Heart left ventricle (tissue), 16 donors: ENCODE measurements at regions not wholly inside any gene's neighbourhood (a gene's known extent, or its start where the extent isn't known, plus 50 kb on each side); places are given as distances from the start of the nearest gene placed in this dataset.
"Not testable (repeated sequence)": the region's sequence is repeated elsewhere in the genome, so short reads cannot be mapped to it uniquely, and the experiment has no call there.

Experiments
- ATAC-seq, 4 donors: fragments of 200-7000 bp; cut with Tn5 transposase; one replicate each; pipeline ENCODE4 v1.9.1; 2020 to 2022; ENCODE audit warnings: moderate library complexity in 4 of 4, mild to moderate bottlenecking in 3 of 4, moderate number of reproducible peaks in 1 of 4
- DNase-seq, 5 donors: peaks; one replicate each; pipeline ENCODE4 v3.0.0-alpha.2; 2020
- H3K27ac ChIP-seq, 12 donors: fragments of 200-600 bp; sonication (generic) in 4 of 12; one replicate each; pipeline versions ENCODE4 v1.5.0 to v1.8.0; 2016 to 2022; ENCODE audit warnings: mild to moderate bottlenecking in 2 of 12
- H3K27me3 ChIP-seq, 9 donors: fragments of 200-600 bp; sonication (generic) in 2 of 9; one replicate each; pipeline versions ENCODE4 v1.5.1 to v1.8.0; 2016 to 2022; ENCODE audit warnings: mild to moderate bottlenecking in 3 of 9
- H3K36me3 ChIP-seq, 9 donors: fragments of 200-600 bp; sonication (generic) in 2 of 9; one replicate each; pipeline versions ENCODE4 v1.5.0 to v1.8.0; 2018 to 2022; ENCODE audit warnings: mild to moderate bottlenecking in 2 of 9
- H3K4me1 ChIP-seq, 12 donors: fragments of 200-600 bp; sonication (generic) in 4 of 12; one replicate each; pipeline versions ENCODE4 v1.5.0 to v1.8.0; 2016 to 2022; ENCODE audit warnings: mild to moderate bottlenecking in 3 of 12
- H3K4me3 ChIP-seq, 12 donors: fragments of 200-600 bp; sonication (generic) in 4 of 12; one replicate each; pipeline versions ENCODE4 v1.5.0 to v1.8.0; 2017 to 2022; ENCODE audit warnings: mild to moderate bottlenecking in 9 of 12, moderate library complexity in 4 of 12
- H3K9me3 ChIP-seq, 12 donors: fragments of 200-600 bp; sonication (generic) in 4 of 12; one replicate each; pipeline versions ENCODE4 v1.5.0 to v1.8.0; 2016 to 2022; ENCODE audit warnings: mild to moderate bottlenecking in 1 of 12
- POLR2A ChIP-seq, 2 donors: fragments of 450-650 bp; IDR thresholded peaks; one replicate each; pipeline ENCODE4 v1.6.1; 2017; ENCODE audit warnings: antibody characterized with exemption in 2 of 2, mild to moderate bottlenecking in 2 of 2, moderate library complexity in 2 of 2
- WGBS, 4 donors: extraction: QIAGEN DNeasy Blood & Tissue Kit in 2 of 4; methylation state at CpG; one replicate each; pipeline versions ENCODE4 v1.1.5 to v1.1.7; 2013 to 2018; 5-methylcytosine and 5-hydroxymethylcytosine counted together
- intact Hi-C, 10 donors: fragments of 100-400 bp; cut with DNase I; formaldehyde crosslinking; loops; one replicate each; pipeline versions ENCODE4 v1.11.1 to v1.14.2; 2022
- TF ChIP-seq, protein P1 (sequence below), 12 donors: fragments of 200-600 bp; sonication (generic) in 4 of 12; IDR thresholded peaks; one replicate each; pipeline versions ENCODE4 v1.5.0 to v1.8.0; 2018 to 2022; ENCODE audit warnings: antibody characterized with exemption in 12 of 12, mild to moderate bottlenecking in 5 of 12
- donor health status: ischemic (EF 13 %, LVEDD 7.1; RV severe dilation, severe dysfunction).
- donor health status: healthy with polysubstance abuse.
- donor health status: DM: no; HTN: yes; CAD: no.
- donor health status: DM: no; HTN: no; CAD: no.
- donor health status: ischemic (EF 25% LVEDD 6.9; RV normal size, moderate dysfunction).
- donor health status: ischemic (EF 25% LVEDD 5.7; RV mildly dilated, moderate dysfunction).
- donor health status: healthy.
- donor health status: DM: yes; HTN: yes; CAD: no.
- donor health status: ischemic (EF 35%, LVEDD 5.7; RV mildly dilated, moderate dysfunction).
- donor health status: nonischemic (EF 11% LVEDD 7.7; RV severe dilation, severe dysfunction).
- donor health status: DM: yes; HTN: yes; CAD: no.
- donor health status: PGD.
- donor health status: ischemic (EF 29% LVEDD 5.4; RV normal size, mild dysfunction).
- donor health status: nonischemic (EF 23%, LVEDD 6.1; RV moderate dilation, normal function).

DNA sequence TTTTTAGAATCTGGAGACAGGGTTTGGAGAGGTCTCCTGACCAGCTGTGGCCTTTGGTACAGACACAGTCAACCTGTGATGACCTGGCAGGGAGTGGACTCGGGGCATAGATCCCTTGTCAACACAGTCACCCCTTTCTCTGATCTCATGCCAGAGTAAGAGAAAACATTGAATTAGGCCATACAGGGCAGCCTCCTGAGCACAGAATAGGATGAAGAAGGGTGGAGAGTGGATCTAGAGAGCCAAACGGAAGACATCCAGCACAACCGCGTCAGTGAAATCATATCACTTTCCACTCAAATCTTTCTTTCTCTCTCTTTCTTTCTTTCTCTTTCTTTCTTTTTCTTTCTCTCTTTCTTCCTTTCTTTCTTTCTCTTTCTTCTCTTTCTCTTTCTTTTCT, 145.9 kb upstream of the TBX3 start:
- intact Hi-C loops = no loop called here
- TF ChIP-seq, protein P1, sequence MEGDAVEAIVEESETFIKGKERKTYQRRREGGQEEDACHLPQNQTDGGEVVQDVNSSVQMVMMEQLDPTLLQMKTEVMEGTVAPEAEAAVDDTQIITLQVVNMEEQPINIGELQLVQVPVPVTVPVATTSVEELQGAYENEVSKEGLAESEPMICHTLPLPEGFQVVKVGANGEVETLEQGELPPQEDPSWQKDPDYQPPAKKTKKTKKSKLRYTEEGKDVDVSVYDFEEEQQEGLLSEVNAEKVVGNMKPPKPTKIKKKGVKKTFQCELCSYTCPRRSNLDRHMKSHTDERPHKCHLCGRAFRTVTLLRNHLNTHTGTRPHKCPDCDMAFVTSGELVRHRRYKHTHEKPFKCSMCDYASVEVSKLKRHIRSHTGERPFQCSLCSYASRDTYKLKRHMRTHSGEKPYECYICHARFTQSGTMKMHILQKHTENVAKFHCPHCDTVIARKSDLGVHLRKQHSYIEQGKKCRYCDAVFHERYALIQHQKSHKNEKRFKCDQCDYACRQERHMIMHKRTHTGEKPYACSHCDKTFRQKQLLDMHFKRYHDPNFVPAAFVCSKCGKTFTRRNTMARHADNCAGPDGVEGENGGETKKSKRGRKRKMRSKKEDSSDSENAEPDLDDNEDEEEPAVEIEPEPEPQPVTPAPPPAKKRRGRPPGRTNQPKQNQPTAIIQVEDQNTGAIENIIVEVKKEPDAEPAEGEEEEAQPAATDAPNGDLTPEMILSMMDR (IDR thresholded peaks at IDR 0.05) = no peak
- TF ChIP-seq POLR2A (IDR thresholded peaks at IDR 0.05) = no peak
- WGBS, 4 donors = 87 to 96% (median 91%) methylated on average over 4 of the region's 4 CpGs

DNA sequence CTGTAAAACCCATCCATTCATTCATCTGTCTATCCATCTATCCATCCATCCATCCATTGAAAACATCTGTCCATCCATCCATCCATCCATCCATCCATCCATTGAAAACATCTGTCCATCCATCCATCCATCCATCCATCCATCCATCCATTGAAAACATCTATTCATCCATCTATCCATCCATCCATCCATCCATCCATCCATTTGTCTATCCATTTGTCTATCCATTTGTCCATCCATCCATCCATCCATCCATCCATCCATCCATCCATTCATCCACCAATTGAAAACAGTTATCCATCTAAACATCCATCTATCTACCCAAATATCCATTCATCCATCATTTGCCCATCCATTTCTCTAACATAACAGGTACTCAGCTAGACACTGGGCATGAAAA, 145.3 kb upstream of the TBX3 start:
- DNase-seq, H3K27me3 ChIP-seq, intact Hi-C loops: not testable (repeated sequence)

More for the DNA sequence above, 145.9 kb upstream of the TBX3 start:
- Histone ChIP-seq H3K27me3 (no peaks in the 10 kb centered on the region), H3K4me3 (no peak overlapping the region), H3K36me3 (no peaks in the 10 kb centered on the region), H3K27ac (no peak overlapping the region), H3K9me3 (no peaks in the 10 kb centered on the region), H3K4me1 (no peaks in the 10 kb centered on the region)
- DNase-seq (no peak), ATAC-seq (no peak)

DNA sequence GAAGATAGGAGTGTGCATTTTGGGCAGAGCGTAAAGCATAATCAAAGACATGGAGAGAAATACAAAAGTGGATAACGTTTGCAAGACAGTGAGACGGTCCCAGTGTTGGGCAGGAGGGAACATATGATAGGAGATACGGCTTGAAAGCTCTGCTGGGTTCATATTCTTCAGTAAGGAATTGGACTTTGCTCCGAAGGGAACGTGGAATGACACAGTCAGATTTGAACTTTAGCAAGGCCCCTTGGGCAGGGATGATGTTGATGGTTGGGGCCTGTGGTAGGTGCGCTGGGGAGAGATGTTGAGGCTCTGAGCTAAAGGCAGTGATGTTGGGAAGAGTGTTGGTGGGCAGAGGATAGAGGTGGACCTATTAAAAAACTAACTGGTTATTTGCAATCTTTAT, 143.5 kb upstream of the TBX3 start:
- Histone ChIP-seq H3K36me3 (no peaks in the 10 kb centered on the region), H3K9me3 (no peaks in the 10 kb centered on the region), H3K27ac (no peak overlapping the region), H3K4me3 (no peak overlapping the region), H3K4me1 (no peaks in the 10 kb centered on the region), H3K27me3 (no peaks in the 10 kb centered on the region)
- no peak for TF ChIP-seq POLR2A (IDR thresholded peaks at IDR 0.05)
- TF ChIP-seq, protein P1 (IDR thresholded peaks at IDR 0.05) = no peak
- intact Hi-C loops = no loop called here
- WGBS, 4 donors = 91 to 94% (median 92%) methylated on average over 7 of the region's 7 CpGs
- DNase-seq (no peak), ATAC-seq (no peak)

More for the DNA sequence above, 145.3 kb upstream of the TBX3 start:
- not testable (repeated sequence) for H3K9me3 ChIP-seq, H3K4me3 ChIP-seq, H3K36me3 ChIP-seq, H3K27ac ChIP-seq, H3K4me1 ChIP-seq, ATAC-seq

DNA sequence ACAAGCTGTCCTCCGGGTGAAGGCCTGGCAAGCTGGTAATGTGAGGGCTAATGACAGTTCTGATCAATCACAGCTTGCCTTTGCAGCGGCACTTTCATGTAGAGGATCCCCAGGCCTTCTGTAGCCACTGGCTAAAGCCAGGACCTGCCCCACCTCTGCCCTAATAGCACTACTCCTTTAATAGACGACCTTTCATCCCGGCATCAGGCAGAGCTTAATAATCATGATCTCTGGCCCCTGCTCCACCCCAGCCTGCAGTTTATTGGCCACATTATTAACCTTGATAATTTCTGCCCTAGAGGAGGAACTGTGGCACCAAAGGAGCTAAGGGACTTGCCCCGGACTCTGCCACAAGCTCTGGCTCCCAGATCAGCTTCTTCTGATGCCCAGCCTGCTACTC, 142.3 kb upstream of the TBX3 start:
- DNase-seq (no peak), ATAC-seq (no peak)
- 59 to 82% (median 79%) methylated on average over 5 of the region's 5 CpGs for WGBS, 4 donors
- Histone ChIP-seq H3K36me3 (no peaks in the 10 kb centered on the region), H3K4me3 (no peak overlapping the region), H3K27ac (no peak overlapping the region), H3K4me1 (no peaks in the 10 kb centered on the region), H3K27me3 (no peaks in the 10 kb centered on the region), H3K9me3 (no peaks in the 10 kb centered on the region)
- TF ChIP-seq POLR2A (IDR thresholded peaks at IDR 0.05) = no peak
- TF ChIP-seq, protein P1 (IDR thresholded peaks at IDR 0.05) = no peak
- intact Hi-C loops = no loop called here

DNA sequence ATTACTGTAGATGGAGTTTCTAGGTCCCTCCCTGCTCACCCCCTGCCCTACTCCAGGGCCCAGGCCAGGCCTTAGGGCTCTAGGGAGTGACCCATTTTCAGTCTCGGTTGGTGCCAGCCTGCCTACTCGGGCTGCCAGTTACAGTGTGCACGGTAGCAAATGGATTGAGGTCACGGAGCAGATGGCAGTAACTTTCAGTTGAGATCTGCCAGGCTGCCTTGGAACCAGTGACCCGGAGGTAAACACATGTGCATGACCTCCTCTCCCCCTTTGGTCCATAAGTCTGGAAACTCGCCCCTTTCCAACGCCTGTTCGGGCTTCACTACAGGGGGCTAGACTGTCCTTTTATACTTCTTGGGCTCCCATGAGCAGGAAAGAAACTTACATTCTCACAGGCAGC, 139.7 kb upstream of the TBX3 start:
- Histone ChIP-seq H3K27ac (no peak overlapping the region), H3K4me3 (no peak overlapping the region), H3K36me3 (no peaks in the 10 kb centered on the region), H3K4me1 (no peaks in the 10 kb centered on the region), H3K27me3 (no peaks in the 10 kb centered on the region), H3K9me3 (no peaks in the 10 kb centered on the region)
- TF ChIP-seq POLR2A (IDR thresholded peaks at IDR 0.05) = no peak
- TF ChIP-seq, protein P1 (IDR thresholded peaks at IDR 0.05) = no peak
- intact Hi-C loops = no loop called here
- no peak for DNase-seq
- 84 to 97% (median 86%) methylated on average over 8 of the region's 8 CpGs for WGBS, 4 donors
- ATAC-seq = no peak
